GM12864 (cell line): ENCODE measurements at regions not wholly inside any gene's neighbourhood (a gene's known extent, or its start where the extent isn't known, plus 50 kb on each side); places are given as distances from the start of the nearest gene placed in this dataset.

Experiments used
- DNase-seq: peaks from one replicate; pipeline ENCODE4 v3.0.0-alpha.2; 2011; ENCODE audit warnings: low read depth
- H3K4me3 ChIP-seq: 2 replicates; pipeline ENCODE4 v1.5.1; 2011; ENCODE audit warnings: mild to moderate bottlenecking, low read depth, low read length, control low read depth
- CTCF ChIP-seq: IDR thresholded peaks from 2 replicates; pipeline ENCODE4 v1.5.1; 2011; ENCODE audit warnings: low read depth, mild to moderate bottlenecking, moderate library complexity, low read length, control low read depth, inconsistent platforms; ENCODE audit errors: missing control alignments

- no peak overlapping the region for H3K4me3 ChIP-seq
- no peak for TF ChIP-seq CTCF
- DNase-seq, result no peak
Observed at GRCh38 chr15:97072545-97072944, 742.0 kb downstream of the NR2F2 start.

GRCh38 chr15:97076011-97076410 lies 745.5 kb downstream of the NR2F2 start:
- TF ChIP-seq CTCF, result no peak
- H3K4me3 ChIP-seq, result no peak overlapping the region
- DNase-seq, result no peak

GRCh38 chr15:97077975-97078374 lies 747.5 kb downstream of the NR2F2 start:
- H3K4me3 ChIP-seq, result no peak overlapping the region
- no peak for TF ChIP-seq CTCF
- no peak for DNase-seq

- no peak overlapping the region for H3K4me3 ChIP-seq
- no peak for TF ChIP-seq CTCF
- DNase-seq, result no peak
Observed at GRCh38 chr15:97078591-97078990, 748.1 kb downstream of the NR2F2 start.

GRCh38 chr15:97081666-97082226 lies 751.2 kb downstream of the NR2F2 start:
- no peak overlapping the region for H3K4me3 ChIP-seq
- DNase-seq, result no peak
- TF ChIP-seq CTCF, result no peak

GRCh38 chr15:97082830-97083229 lies 752.3 kb downstream of the NR2F2 start:
- no peak for TF ChIP-seq CTCF
- H3K4me3 ChIP-seq, result no peak overlapping the region
- DNase-seq, result no peak

GRCh38 chr15:97084650-97085049 lies 754.1 kb downstream of the NR2F2 start:
- DNase-seq, result no peak
- no peak overlapping the region for H3K4me3 ChIP-seq
- no peak for TF ChIP-seq CTCF
